Hematopoietic multipotent progenitor cell treated with erythropoietin and hydrocortisone succinate and interleukin-3 and kit ligand, for 4 days (in vitro differentiated cells): ENCODE measurements at regions not wholly inside any gene's neighbourhood (a gene's known extent, or its start where the extent isn't known, plus 50 kb on each side); places are given as distances from the start of the nearest gene placed in this dataset.

ENCODE experiments used
- DNase-seq: peaks from one replicate; pipeline ENCODE4 v3.0.0-alpha.2; 2015

- no peak for DNase-seq
These were observed 134.8 kb downstream of the ASB7 start for GRCh38 chr15:100737214-100737613.

- no peak for DNase-seq
These were observed 136.2 kb downstream of the ASB7 start for GRCh38 chr15:100738614-100739013.

- DNase-seq = no peak
These were observed 137.7 kb downstream of the ASB7 start for GRCh38 chr15:100740138-100740537.

- no peak for DNase-seq
These were observed 128.0 kb upstream of the ALDH1A3 start for GRCh38 chr15:100751585-100751984.

GRCh38 chr15:100753503-100753902 is 126.1 kb upstream of the ALDH1A3 start:
- no peak for DNase-seq

- no peak for DNase-seq
These were observed 122.0 kb upstream of the ALDH1A3 start for GRCh38 chr15:100757661-100758060.

GRCh38 chr15:100758555-100758954 is 121.1 kb upstream of the ALDH1A3 start:
- no peak for DNase-seq

- no peak for DNase-seq
These were observed 120.5 kb upstream of the ALDH1A3 start for GRCh38 chr15:100759106-100759505.

- peak; percentile 32 for DNase-seq
These were observed 119.8 kb upstream of the ALDH1A3 start for GRCh38 chr15:100759698-100760356.

GRCh38 chr15:100760357-100760903 is 119.2 kb upstream of the ALDH1A3 start:
- no peak for DNase-seq

GRCh38 chr15:100761290-100761935 is 118.2 kb upstream of the ALDH1A3 start:
- DNase-seq = no peak

GRCh38 chr15:100762289-100762688 is 117.3 kb upstream of the ALDH1A3 start:
- no peak for DNase-seq

- peak; percentile 19 for DNase-seq
These were observed 116.5 kb upstream of the ALDH1A3 start for GRCh38 chr15:100762913-100763834.

GRCh38 chr15:100763835-100764750 is 115.5 kb upstream of the ALDH1A3 start:
- no peak for DNase-seq

GRCh38 chr15:100764778-100765466 is 114.7 kb upstream of the ALDH1A3 start:
- no peak for DNase-seq

GRCh38 chr15:100765467-100766241 is 114.0 kb upstream of the ALDH1A3 start:
- DNase-seq = peak; percentile 61

GRCh38 chr15:100766243-100767000 is 113.2 kb upstream of the ALDH1A3 start:
- DNase-seq = no peak

GRCh38 chr15:100767001-100767825 is 112.4 kb upstream of the ALDH1A3 start:
- DNase-seq = no peak

- DNase-seq = no peak
These were observed 111.1 kb upstream of the ALDH1A3 start for GRCh38 chr15:100768501-100768931.
